Nephron progenitor cell (in vitro differentiated cells): ENCODE measurements at regions not wholly inside any gene's neighbourhood (a gene's known extent, or its start where the extent isn't known, plus 50 kb on each side); places are given as distances from the start of the nearest gene placed in this dataset.
A peak's percentile ranks its signal among the peaks of the same experiment; 100 is the strongest.

Experiments
- DNase-seq: peaks from one replicate; pipeline ENCODE4 v3.0.0; 2021
- H3K27ac Mint-ChIP-seq: 2 replicates; pipeline ENCODE4 v1.8.0; 2021; ENCODE audit warnings: mild to moderate bottlenecking, moderate library complexity, mixed read lengths
- H3K27me3 Mint-ChIP-seq: 2 replicates; pipeline ENCODE4 v1.8.0; 2021; ENCODE audit warnings: mild to moderate bottlenecking, low read depth, mixed read lengths; ENCODE audit not compliant: poor library complexity
- H3K36me3 Mint-ChIP-seq: 2 replicates; pipeline ENCODE4 v1.8.0; 2021; ENCODE audit warnings: low read depth, mixed read lengths
- H3K4me1 Mint-ChIP-seq: 2 replicates; pipeline ENCODE4 v1.8.0; 2021; ENCODE audit warnings: mixed read lengths
- H3K4me3 Mint-ChIP-seq: 2 replicates; pipeline ENCODE4 v1.8.0; 2021; ENCODE audit warnings: mild to moderate bottlenecking, moderate library complexity, mixed read lengths
- H3K9me3 Mint-ChIP-seq: 2 replicates; pipeline ENCODE4 v1.8.0; 2021; ENCODE audit warnings: mild to moderate bottlenecking, moderate library complexity, mixed read lengths
- TF ChIP-seq, protein P1 (sequence below): fragments of 200-600 bp; sonication (generic); IDR thresholded peaks from 2 replicates; pipeline ENCODE4 v1.5.0; 2021; ENCODE audit warnings: antibody characterized with exemption

DNA sequence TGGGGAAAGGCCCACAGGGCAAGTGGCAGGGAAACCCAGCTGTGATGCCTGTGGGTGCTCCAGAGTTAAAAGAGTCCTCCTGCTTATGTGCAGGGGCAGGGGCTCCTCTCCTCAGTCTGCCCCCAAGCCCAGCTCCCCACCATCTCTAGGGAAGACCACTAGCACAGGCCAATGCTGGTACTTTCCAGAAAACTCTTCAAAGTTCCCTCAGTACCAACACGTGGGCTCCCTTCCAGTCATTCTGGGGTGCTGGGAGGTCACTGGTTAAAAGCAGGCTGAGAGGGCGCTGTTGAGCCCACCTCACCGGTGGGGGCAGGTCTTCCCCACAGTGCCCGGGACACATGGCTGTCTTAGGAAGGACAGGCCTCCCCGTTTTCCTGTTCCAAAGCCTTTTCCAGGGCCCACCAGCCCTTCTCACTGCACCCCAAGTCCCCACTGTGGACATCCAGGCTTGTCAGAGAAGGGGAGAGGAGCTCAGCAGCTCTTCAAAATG is 154.6 kb downstream of the TRIM29 start:
- TF ChIP-seq, protein P1, sequence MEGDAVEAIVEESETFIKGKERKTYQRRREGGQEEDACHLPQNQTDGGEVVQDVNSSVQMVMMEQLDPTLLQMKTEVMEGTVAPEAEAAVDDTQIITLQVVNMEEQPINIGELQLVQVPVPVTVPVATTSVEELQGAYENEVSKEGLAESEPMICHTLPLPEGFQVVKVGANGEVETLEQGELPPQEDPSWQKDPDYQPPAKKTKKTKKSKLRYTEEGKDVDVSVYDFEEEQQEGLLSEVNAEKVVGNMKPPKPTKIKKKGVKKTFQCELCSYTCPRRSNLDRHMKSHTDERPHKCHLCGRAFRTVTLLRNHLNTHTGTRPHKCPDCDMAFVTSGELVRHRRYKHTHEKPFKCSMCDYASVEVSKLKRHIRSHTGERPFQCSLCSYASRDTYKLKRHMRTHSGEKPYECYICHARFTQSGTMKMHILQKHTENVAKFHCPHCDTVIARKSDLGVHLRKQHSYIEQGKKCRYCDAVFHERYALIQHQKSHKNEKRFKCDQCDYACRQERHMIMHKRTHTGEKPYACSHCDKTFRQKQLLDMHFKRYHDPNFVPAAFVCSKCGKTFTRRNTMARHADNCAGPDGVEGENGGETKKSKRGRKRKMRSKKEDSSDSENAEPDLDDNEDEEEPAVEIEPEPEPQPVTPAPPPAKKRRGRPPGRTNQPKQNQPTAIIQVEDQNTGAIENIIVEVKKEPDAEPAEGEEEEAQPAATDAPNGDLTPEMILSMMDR: no peak
- Mint-ChIP-seq H3K4me3 (no peak overlapping the region), H3K36me3 (no peaks in the 10 kb centered on the region), H3K27me3 (peaks cover 31% of the 10 kb centered on the region), H3K9me3 (no peaks in the 10 kb centered on the region), H3K27ac (no peak overlapping the region), H3K4me1 (peaks cover 39% of the 10 kb centered on the region)
- no peak for DNase-seq

DNA sequence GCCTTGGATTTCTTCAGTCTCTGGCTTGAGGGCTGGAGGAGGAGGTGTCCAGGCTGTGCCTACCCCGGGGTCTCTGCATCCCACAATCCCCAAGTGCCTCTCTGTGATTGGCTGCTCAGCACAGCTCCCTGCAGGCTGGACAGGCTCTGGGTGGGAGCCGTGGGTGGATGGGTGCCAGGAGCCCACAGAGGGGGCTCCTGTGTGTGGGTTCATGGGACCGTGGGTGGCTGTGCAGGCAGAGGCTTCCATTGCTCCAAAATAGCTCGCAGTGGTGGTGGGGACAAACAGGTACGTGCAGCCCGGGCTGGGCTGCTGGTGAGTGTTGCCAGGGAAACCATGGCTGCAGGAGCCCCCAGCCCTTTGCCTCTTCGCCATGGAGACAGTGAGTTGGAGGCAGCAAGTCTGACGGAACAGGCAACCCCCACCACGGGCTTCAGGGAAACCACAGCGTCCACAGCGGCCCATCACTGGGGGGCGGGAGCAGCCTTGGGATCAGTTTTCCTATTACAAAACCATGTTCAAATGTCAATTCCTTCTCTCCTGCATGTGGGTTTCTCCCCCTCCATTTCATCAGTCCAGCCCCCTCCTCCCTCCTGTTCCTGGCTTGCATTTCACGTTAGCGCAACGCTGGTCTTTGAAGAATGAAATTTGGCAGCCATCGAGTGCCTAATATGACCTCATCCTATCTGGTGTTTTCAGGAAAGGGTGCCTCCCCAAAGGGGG is 155.2 kb downstream of the TRIM29 start:
- Mint-ChIP-seq H3K4me1 (peaks cover 39% of the 10 kb centered on the region), H3K27me3 (peaks cover 30% of the 10 kb centered on the region), H3K4me3 (no peak overlapping the region), H3K27ac (no peak overlapping the region), H3K9me3 (no peaks in the 10 kb centered on the region), H3K36me3 (no peaks in the 10 kb centered on the region)
- no peak for DNase-seq
- TF ChIP-seq, protein P1: no peak

DNA sequence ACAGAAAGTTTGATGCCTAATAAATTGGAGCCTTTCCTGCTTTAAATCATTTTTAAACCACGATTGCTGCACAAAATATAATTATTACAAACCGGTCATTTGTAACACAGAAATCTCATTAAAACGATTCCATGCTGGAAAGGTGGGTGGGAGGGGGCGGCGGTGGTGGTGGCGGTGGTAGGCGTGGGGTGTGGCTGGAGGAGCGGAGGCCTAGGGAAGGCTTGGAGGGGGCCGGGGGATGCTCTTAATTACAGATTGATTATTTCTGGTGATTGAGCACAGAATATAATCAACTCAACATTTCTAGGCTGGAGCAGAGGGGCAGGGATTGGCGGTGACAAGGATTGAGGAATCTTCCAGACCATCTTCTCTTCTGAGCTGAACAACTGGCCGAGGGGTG is 157.5 kb downstream of the TRIM29 start:
- H3K4me3 Mint-ChIP-seq: no peak overlapping the region
- peaks cover 32% of the 10 kb centered on the region for H3K27me3 Mint-ChIP-seq
- no peak overlapping the region for H3K27ac Mint-ChIP-seq
- TF ChIP-seq, protein P1: no peak
- no peak for DNase-seq
- no peaks in the 10 kb centered on the region for H3K9me3 Mint-ChIP-seq
- no peaks in the 10 kb centered on the region for H3K36me3 Mint-ChIP-seq
- peaks cover 54% of the 10 kb centered on the region for H3K4me1 Mint-ChIP-seq

DNA sequence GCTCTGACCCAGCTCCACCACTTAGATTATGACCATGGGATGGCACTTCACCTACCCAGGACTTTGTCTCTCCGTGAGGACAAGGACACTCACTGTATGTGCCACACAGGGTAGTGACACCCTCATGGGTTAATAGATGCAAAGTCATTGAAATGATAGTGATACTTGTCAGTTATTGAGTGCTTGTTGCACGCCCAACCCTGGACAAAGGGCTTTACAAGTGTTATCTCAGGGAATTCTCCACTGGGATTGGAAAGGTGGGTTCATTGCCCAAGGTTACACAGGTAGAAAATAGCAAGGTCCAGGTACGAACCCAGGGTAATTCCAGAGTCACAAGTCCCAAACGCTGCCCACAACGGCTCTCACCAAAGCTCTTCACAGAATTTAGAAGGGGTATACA is 158.2 kb downstream of the TRIM29 start:
- H3K36me3 Mint-ChIP-seq: no peaks in the 10 kb centered on the region
- H3K4me3 Mint-ChIP-seq: no peak overlapping the region
- no peak overlapping the region for H3K27ac Mint-ChIP-seq
- no peaks in the 10 kb centered on the region for H3K9me3 Mint-ChIP-seq
- H3K4me1 Mint-ChIP-seq: peaks cover 61% of the 10 kb centered on the region
- peaks cover 31% of the 10 kb centered on the region for H3K27me3 Mint-ChIP-seq
- TF ChIP-seq, protein P1: no peak
- DNase-seq: no peak

DNA sequence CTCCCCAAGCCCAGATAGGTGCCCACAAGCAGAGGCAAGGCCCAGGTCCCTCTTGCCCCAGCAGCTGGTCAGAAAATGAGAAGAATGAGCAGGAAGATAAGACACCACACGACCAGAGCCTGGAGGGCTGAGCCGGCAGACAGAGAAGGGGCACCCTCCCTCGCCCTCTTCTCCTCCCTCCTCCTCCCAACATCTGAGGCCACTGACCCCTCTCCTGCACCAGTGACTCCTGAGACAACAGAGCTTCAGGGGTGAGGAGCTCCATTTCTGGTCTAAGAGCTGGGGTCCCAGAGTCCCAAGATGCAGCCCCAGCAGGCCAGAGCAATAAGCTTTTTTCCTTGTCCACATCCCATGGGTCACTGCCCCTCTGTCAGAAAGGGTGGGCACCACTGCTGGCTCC is 159.2 kb downstream of the TRIM29 start:
- H3K9me3 Mint-ChIP-seq: no peaks in the 10 kb centered on the region
- peak overlapping the region; percentile 32 for H3K27ac Mint-ChIP-seq
- DNase-seq: no peak
- peaks cover 66% of the 10 kb centered on the region for H3K4me1 Mint-ChIP-seq
- H3K27me3 Mint-ChIP-seq: peaks cover 35% of the 10 kb centered on the region
- H3K4me3 Mint-ChIP-seq: no peak overlapping the region
- H3K36me3 Mint-ChIP-seq: no peaks in the 10 kb centered on the region
- TF ChIP-seq, protein P1: no peak

DNA sequence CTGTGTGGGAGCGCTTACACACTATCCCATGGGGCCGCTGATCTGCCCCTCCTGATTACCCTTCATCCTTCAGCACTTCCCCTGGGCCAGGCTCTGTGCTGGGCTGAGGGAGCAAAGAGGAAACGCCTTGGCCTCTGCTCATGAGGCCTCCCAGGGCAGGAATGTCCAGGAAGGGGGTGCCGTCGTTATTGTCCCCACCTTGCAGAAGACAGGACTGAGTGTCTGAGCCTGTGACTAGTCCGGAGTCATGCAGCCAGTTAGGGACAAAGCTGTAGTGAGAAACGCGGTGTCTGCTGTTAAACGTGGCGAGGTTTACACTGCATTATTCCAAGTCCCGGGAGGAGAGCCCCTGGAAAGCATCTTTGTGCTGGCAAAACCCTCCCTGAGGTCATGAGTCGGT is 160.0 kb downstream of the TRIM29 start:
- peaks cover 29% of the 10 kb centered on the region for H3K27me3 Mint-ChIP-seq
- H3K4me1 Mint-ChIP-seq: peaks cover 61% of the 10 kb centered on the region
- H3K27ac Mint-ChIP-seq: no peak overlapping the region
- no peak for DNase-seq
- no peaks in the 10 kb centered on the region for H3K36me3 Mint-ChIP-seq
- no peak overlapping the region for H3K4me3 Mint-ChIP-seq
- TF ChIP-seq, protein P1: no peak
- no peaks in the 10 kb centered on the region for H3K9me3 Mint-ChIP-seq
